K562 (cell line): ENCODE measurements at regions not wholly inside any gene's neighbourhood (a gene's known extent, or its start where the extent isn't known, plus 50 kb on each side); places are given as distances from the start of the nearest gene placed in this dataset.

Experiments
- MGA ChIP-seq: fragments of 450-650 bp; IDR thresholded peaks from 2 replicates; pipeline ENCODE4 v1.6.1; 2016; ENCODE audit warnings: mild to moderate bottlenecking, moderate library complexity

GRCh38 chr7:136173874-136174273 is 196.7 kb upstream of the MTPN start (continued):
- 0 out of 2 replicates have a peak, but pooled peaks have one; percentile 27 for TF ChIP-seq MGA
